GM21423 (cell line): ENCODE measurements at regions not wholly inside any gene's neighbourhood (a gene's known extent, or its start where the extent isn't known, plus 50 kb on each side); places are given as distances from the start of the nearest gene placed in this dataset.

Experiments used
- ATAC-seq: cut with Tn5 transposase; IDR thresholded peaks from one replicate; pipeline ENCODE4 v1.9.1; 2021; ENCODE audit warnings: mild to moderate bottlenecking, moderate library complexity; ENCODE audit not compliant: unreplicated experiment

DNA sequence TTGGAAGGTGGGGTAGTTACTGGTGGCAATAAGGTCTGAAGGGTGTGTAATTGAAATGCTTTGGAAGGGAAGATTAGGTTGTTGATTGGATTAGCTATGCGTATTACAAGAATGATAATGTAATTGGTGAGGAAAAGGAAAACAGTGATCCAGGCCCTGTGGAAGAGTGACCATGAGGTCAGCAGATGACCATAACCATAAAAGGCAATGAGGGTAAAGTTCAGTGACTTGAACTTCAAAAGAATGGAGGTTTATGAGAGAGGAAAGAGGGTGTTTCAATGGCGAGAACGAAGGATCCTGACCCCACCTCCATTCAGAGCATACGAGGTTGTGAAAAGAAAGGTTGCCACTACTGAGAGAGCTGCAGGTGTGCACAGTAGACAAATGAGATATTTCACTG is 439.7 kb downstream of the CCSER2 start:
- ATAC-seq = no peak

GRCh38 chr10:84770824-84771223 is 442.4 kb downstream of the CCSER2 start:
- no peak for ATAC-seq

DNA sequence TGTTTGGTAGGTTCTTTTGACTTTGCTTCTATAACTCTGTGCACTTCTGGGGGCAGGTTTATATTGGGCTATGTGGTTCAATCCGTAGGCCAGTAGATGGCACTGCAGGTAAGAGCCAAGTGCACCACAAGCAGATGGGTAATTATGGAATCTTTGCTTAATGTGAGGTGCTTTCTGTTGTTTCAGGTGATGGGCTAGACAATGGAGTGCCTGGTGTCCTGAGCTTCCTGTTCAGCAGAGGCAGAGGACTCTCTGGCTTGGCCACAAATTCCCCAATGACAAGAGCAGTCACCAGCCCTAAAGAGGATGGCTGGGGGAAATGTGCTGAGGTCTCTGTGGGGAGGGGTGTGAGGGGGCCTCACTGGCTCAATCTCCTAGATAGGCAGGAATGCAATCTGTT is 455.0 kb downstream of the CCSER2 start:
- ATAC-seq = peak; percentile 89

- no peak for ATAC-seq
Observed at GRCh38 chr10:84783909-84784308, 455.5 kb downstream of the CCSER2 start.

GRCh38 chr10:84784749-84785148 is 456.4 kb downstream of the CCSER2 start:
- ATAC-seq = no peak

- no peak for ATAC-seq
Observed at GRCh38 chr10:84789026-84789425, 460.6 kb downstream of the CCSER2 start.

- no peak for ATAC-seq
Observed at GRCh38 chr10:84798312-84798711, 469.9 kb downstream of the CCSER2 start.

- ATAC-seq = no peak
Observed at GRCh38 chr10:84801156-84801555, 472.8 kb downstream of the CCSER2 start.

DNA sequence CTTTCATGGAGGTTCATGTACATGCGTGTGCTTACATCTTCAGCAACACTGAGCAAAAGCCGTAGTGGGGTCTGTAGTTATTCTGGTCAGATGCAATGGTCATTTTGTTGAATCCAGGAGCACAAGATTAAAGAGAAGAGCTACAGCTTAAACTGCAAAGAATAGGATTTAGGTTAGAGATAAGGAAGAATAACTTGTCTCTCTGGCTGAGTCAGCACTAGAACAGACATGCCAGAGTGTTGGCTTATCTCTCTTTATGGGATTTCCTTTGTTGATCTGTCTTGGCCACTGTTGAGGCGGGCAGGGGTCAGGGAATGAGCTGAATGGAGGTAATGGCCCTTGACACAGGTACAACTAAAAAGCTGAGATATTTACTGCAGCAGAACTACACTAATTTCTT is 473.5 kb downstream of the CCSER2 start:
- no peak for ATAC-seq

DNA sequence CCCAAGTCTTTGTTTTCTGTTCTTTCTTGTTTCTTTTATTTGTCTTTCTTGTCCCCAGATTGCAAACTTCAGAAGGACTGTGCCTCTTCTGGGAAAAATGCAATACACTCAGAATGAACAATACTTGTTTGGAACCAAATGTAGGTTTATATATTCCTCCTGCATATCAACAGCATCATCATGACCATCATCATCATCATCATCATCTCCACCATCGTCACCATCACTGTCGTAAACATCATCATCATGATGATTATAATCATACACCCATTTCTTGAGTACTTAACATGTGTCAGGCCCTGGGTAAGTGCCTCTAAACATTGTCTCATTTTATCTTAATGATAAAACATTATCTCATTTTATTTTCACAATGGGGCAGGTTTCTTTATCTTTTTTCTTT is 476.8 kb downstream of the CCSER2 start:
- ATAC-seq = no peak

GRCh38 chr10:84811113-84811512 is 482.7 kb downstream of the CCSER2 start:
- no peak for ATAC-seq

DNA sequence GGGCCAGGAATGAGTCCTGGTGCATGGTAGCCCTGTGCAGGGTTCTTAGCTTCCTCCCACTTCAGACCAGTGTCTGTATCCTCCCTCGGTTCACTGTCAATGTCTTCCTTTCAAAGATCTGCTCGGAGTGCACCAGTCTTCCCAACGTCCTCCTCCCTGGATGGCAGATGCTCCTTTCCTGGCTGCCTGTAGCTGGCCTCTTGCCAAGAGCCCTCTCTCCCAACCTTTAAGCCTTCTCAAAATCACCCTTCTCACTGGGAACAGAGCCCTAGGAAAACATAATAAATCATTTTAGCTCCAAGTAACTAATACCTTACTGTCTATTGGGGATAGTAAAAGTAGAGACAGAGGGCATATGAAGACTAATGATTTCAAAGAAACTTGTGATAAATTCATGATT is 490.6 kb downstream of the CCSER2 start:
- ATAC-seq = no peak

- ATAC-seq = no peak
Observed at GRCh38 chr10:84820120-84820519, 491.7 kb downstream of the CCSER2 start.

GRCh38 chr10:84820596-84820995 is 492.2 kb downstream of the CCSER2 start:
- ATAC-seq = no peak

DNA sequence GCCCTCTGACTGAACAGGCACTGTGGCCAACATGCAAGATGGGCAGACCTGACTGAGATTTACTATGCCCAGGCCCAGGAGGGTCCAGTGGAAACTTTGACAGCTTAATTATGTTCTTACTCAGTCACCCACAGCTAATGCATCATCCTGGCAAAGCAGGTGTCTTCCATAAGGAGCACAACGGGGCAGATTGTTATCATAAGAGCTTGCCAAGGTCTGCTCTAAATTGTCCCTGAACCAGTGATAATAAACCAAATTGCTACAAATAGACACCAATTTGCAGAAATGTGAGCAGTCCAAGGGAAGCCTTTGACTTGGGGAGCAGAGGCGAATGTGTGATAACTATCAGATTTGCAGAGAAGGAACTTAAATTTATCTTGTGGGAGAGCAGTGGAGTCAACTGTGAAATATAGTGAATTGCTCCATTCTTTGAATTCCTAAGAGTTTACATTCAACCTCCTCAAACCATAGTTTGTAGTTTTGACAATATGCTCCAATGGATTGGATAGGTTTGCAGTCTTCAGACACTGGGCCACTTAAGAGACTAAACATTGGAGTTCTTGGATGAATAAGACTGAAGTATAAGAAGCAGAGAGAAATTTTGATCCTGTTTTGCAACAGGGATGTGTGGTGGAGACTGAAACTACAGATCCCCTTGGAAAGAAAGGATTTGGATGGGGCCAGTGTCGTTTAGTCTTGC is 494.7 kb downstream of the CCSER2 start:
- ATAC-seq = no peak

- no peak for ATAC-seq
Observed at GRCh38 chr10:84824525-84824924, 496.1 kb downstream of the CCSER2 start.

DNA sequence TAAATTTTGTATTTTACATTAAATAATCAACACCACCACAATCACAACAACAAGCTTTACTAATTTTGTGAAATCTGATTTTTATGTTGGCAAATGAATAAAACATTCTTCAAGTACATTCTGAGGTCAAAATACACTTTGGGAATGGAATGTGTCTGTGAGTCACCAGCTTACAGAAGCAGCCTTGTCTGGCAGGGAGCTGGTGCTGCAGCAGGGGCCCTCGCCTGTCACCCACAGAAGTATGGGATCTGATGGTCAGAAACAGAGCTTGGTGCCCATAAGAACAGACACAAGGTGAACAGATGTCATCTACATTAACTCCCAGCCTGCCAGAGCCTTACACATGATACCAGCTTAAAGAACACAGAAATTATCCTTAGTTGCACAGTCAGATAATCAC is 496.9 kb downstream of the CCSER2 start:
- ATAC-seq = no peak

GRCh38 chr10:84826704-84827103 is 498.3 kb downstream of the CCSER2 start:
- no peak for ATAC-seq

DNA sequence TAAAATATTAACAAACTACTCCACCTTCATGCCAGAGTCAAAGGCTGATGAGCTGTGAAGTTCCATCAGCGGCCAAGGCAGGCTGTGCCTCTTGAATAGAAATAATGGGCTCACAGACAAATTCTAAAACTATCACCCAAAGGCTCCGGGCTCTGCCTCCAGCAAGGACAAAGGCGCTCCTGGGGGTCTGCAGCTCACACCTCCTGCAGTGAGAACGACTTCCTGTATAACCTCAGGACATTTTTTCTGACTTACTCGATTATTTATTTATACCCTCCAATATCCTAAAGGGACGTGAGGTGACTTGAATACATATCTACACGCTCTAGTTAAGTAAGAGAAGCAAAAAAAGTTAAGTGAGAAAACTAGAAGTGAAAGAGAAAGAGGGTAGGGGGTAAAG is 500.7 kb downstream of the CCSER2 start:
- ATAC-seq = no peak

- no peak for ATAC-seq
Observed at GRCh38 chr10:84837041-84837812, 508.8 kb downstream of the CCSER2 start.

DNA sequence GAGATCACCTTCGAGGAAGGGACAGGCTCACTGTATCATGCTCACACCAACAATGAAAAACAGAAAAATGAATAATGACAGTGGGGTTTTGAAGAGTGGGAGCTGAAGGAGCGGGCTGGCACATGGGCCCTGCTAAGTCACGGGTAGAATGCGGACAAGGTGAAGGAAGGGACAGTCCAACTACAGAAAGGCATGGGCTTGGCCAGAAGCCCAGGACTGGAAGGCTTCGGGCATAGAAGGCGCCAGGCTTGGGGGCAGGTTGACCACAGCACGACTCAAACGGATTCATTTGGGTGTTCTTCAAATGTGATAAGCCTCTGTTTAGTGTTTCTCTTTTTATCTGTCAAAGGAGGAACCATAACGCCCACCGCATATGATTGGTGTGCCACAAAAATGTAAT is 509.5 kb downstream of the CCSER2 start:
- no peak for ATAC-seq

- ATAC-seq = no peak
Observed at GRCh38 chr10:84838851-84839250, 510.5 kb downstream of the CCSER2 start.

DNA sequence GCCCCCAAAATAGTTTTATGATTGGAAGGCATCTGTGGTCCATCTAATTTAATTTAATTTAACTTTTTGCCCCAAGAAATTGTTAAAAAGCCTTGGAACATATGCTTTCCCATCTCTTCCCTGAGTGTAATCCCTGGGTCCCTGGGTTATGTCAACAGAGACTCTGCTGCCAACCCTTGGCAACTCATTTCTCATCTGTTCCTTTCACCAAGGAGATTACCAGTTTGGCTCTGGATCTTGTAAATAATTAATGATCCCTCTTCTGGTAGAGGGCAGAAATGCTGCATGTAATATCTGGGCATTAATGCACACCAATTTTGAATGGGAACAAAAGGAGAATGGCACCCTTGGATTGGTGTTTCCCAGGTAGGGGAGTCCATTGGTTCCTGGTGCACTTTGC is 514.2 kb downstream of the CCSER2 start:
- ATAC-seq = no peak
